ENCODE measurements at regions not wholly inside any gene's neighbourhood (a gene's known extent, or its start where the extent isn't known, plus 50 kb on each side); places are given as distances from the start of the nearest gene placed in this dataset.
"Not testable (repeated sequence)": the region's sequence is repeated elsewhere in the genome, so short reads cannot be mapped to it uniquely, and the experiment has no call there.

DNA sequence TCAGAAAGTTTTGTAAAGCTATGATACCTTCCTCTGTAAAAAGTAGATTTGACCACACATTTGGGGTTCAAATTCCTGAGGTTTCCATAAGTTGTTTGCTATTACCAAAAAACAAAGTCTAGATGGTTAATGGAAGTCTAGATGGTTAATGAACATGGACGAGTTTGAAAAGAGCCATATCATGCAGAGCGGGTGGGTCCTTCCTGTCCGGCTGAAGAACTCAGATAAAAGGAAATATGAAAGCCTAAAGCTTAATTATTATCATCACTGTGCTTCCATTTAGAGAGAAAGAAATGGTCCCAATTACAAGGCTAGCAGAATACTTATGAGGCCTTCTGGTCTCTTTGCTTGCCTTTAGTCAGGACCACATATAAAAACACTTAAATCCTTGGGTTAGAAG is 132.1 kb upstream of the SATB1 start:
- no peaks in the 10 kb centered on the region for H3K36me3 ChIP-seq (ENCODE audit: low read depth)
- no peak overlapping the region for H3K4me2 ChIP-seq
- TF ChIP-seq, protein P1, sequence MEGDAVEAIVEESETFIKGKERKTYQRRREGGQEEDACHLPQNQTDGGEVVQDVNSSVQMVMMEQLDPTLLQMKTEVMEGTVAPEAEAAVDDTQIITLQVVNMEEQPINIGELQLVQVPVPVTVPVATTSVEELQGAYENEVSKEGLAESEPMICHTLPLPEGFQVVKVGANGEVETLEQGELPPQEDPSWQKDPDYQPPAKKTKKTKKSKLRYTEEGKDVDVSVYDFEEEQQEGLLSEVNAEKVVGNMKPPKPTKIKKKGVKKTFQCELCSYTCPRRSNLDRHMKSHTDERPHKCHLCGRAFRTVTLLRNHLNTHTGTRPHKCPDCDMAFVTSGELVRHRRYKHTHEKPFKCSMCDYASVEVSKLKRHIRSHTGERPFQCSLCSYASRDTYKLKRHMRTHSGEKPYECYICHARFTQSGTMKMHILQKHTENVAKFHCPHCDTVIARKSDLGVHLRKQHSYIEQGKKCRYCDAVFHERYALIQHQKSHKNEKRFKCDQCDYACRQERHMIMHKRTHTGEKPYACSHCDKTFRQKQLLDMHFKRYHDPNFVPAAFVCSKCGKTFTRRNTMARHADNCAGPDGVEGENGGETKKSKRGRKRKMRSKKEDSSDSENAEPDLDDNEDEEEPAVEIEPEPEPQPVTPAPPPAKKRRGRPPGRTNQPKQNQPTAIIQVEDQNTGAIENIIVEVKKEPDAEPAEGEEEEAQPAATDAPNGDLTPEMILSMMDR (conservative IDR thresholded peaks at IDR 0.05), result no peak
- TF ChIP-seq EZH2 (IDR thresholded peaks at IDR 0.05; ENCODE audit: low read depth), result no peak
- no peaks in the 10 kb centered on the region for H3K9me3 ChIP-seq (ENCODE audit: insufficient read depth, low read depth)
- CTCF ChIA-PET, result no interaction called here
- POLR2A ChIA-PET (ENCODE audit: unreplicated experiment), result no interaction called here
- no TSS peak for BruUV-seq (replicated peaks)
- intact Hi-C loops (cut with micrococcal nuclease; ENCODE audit: unreplicated experiment), result no loop called here
- DNase-seq, result no peak
- H3K4me1 ChIP-seq (replicated peaks; ENCODE audit: insufficient read depth), result 0 out of 2 replicates have a peak, but pooled peaks cover 6% of the 10 kb centered on the region
- H3K27me3 ChIP-seq (ENCODE audit: insufficient read depth, low read depth), result no peaks in the 10 kb centered on the region
- H3K9me2 ChIP-seq (ENCODE audit: insufficient read depth), result no peaks in the 10 kb centered on the region
- H4K20me1 ChIP-seq (ENCODE audit: insufficient read depth), result no peaks in the 10 kb centered on the region
- no peak overlapping the region for H3K27ac ChIP-seq
- H3K79me2 ChIP-seq (ENCODE audit: low read depth), result no peaks in the 10 kb centered on the region
- H3F3A ChIP-seq (ENCODE audit: insufficient read depth, low read depth), result no peaks in the 10 kb centered on the region
- no peak overlapping the region for H3K4me3 ChIP-seq
- H2AFZ ChIP-seq, result no peak overlapping the region

DNA sequence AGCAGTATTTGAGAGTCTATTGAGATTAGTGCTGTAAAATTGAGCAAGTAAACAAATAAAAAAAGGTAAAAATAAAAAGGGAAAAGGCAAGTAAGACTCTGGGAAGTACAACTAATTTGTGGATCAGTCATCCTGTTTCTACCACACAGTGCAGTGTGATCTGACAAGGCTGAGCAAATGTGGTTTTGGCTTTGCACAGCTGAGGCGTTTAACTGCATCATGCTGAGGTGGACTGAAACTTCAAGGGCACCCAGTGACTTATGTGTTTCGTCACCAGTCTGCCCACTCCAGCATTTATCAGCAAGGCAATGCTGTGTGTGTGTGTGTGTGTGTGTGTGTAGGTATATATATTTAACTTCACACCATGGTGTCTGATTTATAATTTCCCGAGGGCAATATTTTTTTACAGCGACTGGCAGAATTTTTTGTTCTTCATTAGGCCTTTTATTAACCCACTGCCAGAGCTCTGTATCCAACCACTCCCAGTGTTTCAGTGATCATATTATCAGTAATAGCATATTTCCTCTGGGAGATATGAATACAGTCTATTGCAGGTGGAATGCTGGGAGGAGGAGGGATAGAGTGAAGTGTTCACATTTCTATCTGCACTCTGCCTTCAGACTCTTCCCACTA is 131.5 kb upstream of the SATB1 start:
- H2AFZ ChIP-seq, result no peak overlapping the region
- no peak overlapping the region for H3K27ac ChIP-seq
- ChIA-PET CTCF (no interaction called here), POLR2A (ENCODE audit: unreplicated experiment) (no interaction called here)
- no peak overlapping the region for H3K4me2 ChIP-seq
- H3K36me3 ChIP-seq (ENCODE audit: low read depth), result no peaks in the 10 kb centered on the region
- H3F3A ChIP-seq (ENCODE audit: insufficient read depth, low read depth), result no peaks in the 10 kb centered on the region
- H3K9me2 ChIP-seq (ENCODE audit: insufficient read depth), result no peaks in the 10 kb centered on the region
- no peaks in the 10 kb centered on the region for H4K20me1 ChIP-seq (ENCODE audit: insufficient read depth)
- no peak for TF ChIP-seq EZH2 (IDR thresholded peaks at IDR 0.05; ENCODE audit: low read depth)
- TF ChIP-seq, protein P1 (conservative IDR thresholded peaks at IDR 0.05), result no peak
- intact Hi-C loops (cut with micrococcal nuclease; ENCODE audit: unreplicated experiment), result no loop called here
- H3K79me2 ChIP-seq (ENCODE audit: low read depth), result no peaks in the 10 kb centered on the region
- no peak overlapping the region for H3K4me3 ChIP-seq
- BruUV-seq (replicated peaks), result no TSS peak
- H3K27me3 ChIP-seq (ENCODE audit: insufficient read depth, low read depth), result no peaks in the 10 kb centered on the region
- 0 out of 2 replicates have a peak, but pooled peaks cover 6% of the 10 kb centered on the region for H3K4me1 ChIP-seq (replicated peaks; ENCODE audit: insufficient read depth)
- DNase-seq, result no peak
- no peaks in the 10 kb centered on the region for H3K9me3 ChIP-seq (ENCODE audit: insufficient read depth, low read depth)

DNA sequence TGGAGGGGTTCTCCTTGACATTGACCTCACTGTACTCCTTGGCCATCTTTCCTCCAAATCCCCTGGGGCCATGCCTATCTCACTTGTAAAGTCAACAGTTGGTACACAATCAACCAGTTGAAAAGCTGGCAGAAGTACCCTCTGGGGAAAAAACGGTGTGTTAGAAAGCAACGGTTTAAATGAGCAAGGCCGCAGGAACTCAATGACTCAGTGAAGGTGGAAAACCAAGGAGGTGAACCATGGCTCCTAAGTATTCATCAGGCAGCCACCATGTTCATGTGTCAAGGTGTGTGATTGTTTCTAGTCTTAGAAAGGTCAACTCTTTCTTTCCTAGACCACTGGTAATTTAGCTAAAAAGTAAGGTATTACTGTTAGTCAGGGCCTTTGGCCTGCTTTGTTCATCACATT is 130.9 kb upstream of the SATB1 start:
- Histone ChIP-seq H3K4me3 (no peak overlapping the region), H3K27me3 (ENCODE audit: insufficient read depth, low read depth) (no peaks in the 10 kb centered on the region), H3K4me2 (no peak overlapping the region), H3K36me3 (ENCODE audit: low read depth) (no peaks in the 10 kb centered on the region), H4K20me1 (ENCODE audit: insufficient read depth) (no peaks in the 10 kb centered on the region), H3K9me3 (ENCODE audit: insufficient read depth, low read depth) (no peaks in the 10 kb centered on the region), H3K27ac (no peak overlapping the region), H2AFZ (no peak overlapping the region), H3F3A (ENCODE audit: insufficient read depth, low read depth) (no peaks in the 10 kb centered on the region), H3K9me2 (ENCODE audit: insufficient read depth) (no peaks in the 10 kb centered on the region), H3K4me1 (replicated peaks; ENCODE audit: insufficient read depth) (0 out of 2 replicates have a peak, but pooled peaks cover 6% of the 10 kb centered on the region), H3K79me2 (ENCODE audit: low read depth) (no peaks in the 10 kb centered on the region)
- POLR2A ChIA-PET (ENCODE audit: unreplicated experiment), result no interaction called here
- no peak for DNase-seq
- no peak for TF ChIP-seq EZH2 (IDR thresholded peaks at IDR 0.05; ENCODE audit: low read depth)
- TF ChIP-seq, protein P1 (conservative IDR thresholded peaks at IDR 0.05), result no peak
- no TSS peak for BruUV-seq (replicated peaks)
- CTCF ChIA-PET, result no interaction called here
- intact Hi-C loops (cut with micrococcal nuclease; ENCODE audit: unreplicated experiment), result no loop called here

DNA sequence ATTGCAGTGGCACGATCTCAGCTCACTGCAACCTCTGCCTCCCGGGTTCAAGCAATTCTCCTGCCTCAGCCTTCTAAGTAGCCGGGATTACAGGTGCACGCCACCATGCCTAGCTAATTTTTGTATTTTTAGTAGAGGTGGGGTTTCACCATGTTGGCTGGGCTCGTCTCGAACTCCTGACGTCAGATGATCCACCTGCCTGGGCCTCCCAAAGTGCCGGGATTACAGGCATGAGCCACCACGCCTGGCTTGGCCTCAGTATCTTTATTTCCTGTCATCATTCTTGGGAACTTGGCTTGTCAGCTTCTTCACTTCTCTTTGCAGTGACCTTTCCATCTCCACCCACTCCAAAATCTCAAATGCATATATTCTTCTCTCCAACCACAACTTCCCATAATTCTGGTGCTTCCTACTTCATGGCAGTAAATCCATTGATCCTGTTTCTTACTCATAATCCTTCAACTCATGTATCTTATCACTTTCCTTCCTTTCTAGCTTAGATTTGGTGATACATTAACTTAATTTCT is 127.5 kb upstream of the SATB1 start:
- H3F3A ChIP-seq (ENCODE audit: insufficient read depth, low read depth); H2AFZ ChIP-seq; H3K4me3 ChIP-seq; H3K9me2 ChIP-seq (ENCODE audit: insufficient read depth); H3K27ac ChIP-seq; CTCF ChIA-PET; H3K27me3 ChIP-seq (ENCODE audit: insufficient read depth, low read depth); H4K20me1 ChIP-seq (ENCODE audit: insufficient read depth); H3K36me3 ChIP-seq (ENCODE audit: low read depth); intact Hi-C loops (cut with micrococcal nuclease; ENCODE audit: unreplicated experiment); H3K4me1 ChIP-seq (replicated peaks; ENCODE audit: insufficient read depth); H3K4me2 ChIP-seq; BruUV-seq (replicated peaks); H3K79me2 ChIP-seq (ENCODE audit: low read depth); DNase-seq; H3K9me3 ChIP-seq (ENCODE audit: insufficient read depth, low read depth); POLR2A ChIA-PET (ENCODE audit: unreplicated experiment): not testable (repeated sequence)
